ENCODE measurements at regions not wholly inside any gene's neighbourhood (a gene's known extent, or its start where the extent isn't known, plus 50 kb on each side); places are given as distances from the start of the nearest gene placed in this dataset.

- no peak overlapping the region for H3K4me3 ChIP-seq
- 66 to 81% (median 71%) methylated on average over 6 to 7 of the region's 7 CpGs for WGBS, 5 donors
These were observed 55.5 kb upstream of the HES1 start for GRCh38 chr3:194080436-194080835.

GRCh38 chr3:194080913-194081800 is 54.8 kb upstream of the HES1 start:
- Histone ChIP-seq H3K4me3 (no peak overlapping the region), H3K36me3 (no peaks in the 10 kb centered on the region), H3K9me3 (no peaks in the 10 kb centered on the region), H3K27ac (no peak overlapping the region), H3K4me1 (peaks cover 0 to 38% (median 23%) of the 10 kb centered on the region in 6 donors), H3K27me3 (replicated peaks in 1 of 7) (no peaks in the 10 kb centered on the region)
- TF ChIP-seq CTCF (IDR thresholded peaks at IDR 0.05 in 8 of 11, conservative IDR thresholded peaks at IDR 0.05 in 3 of 11) (no peak), POLR2A (IDR thresholded peaks at IDR 0.05) (no peak), POLR2AphosphoS5 (IDR thresholded peaks at IDR 0.05) (no peak)
- DNase-seq = no peak
- intact Hi-C loops (cut with DNase I; ENCODE audit: low total_unique reads) = no loop called here
- 84 to 93% (median 85%) methylated on average over 8 of the region's 8 CpGs for WGBS, 5 donors

More at GRCh38 chr3:194080436-194080835, 55.5 kb upstream of the HES1 start:
- Histone ChIP-seq H3K27ac (no peak overlapping the region), H3K9me3 (no peaks in the 10 kb centered on the region), H3K4me1 (peaks cover 0 to 35% (median 22%) of the 10 kb centered on the region in 6 donors), H3K36me3 (no peaks in the 10 kb centered on the region), H3K27me3 (replicated peaks in 1 of 7) (no peaks in the 10 kb centered on the region)
- no peak for DNase-seq
- TF ChIP-seq POLR2A (IDR thresholded peaks at IDR 0.05) (no peak), CTCF (IDR thresholded peaks at IDR 0.05 in 8 of 11, conservative IDR thresholded peaks at IDR 0.05 in 3 of 11) (no peak), POLR2AphosphoS5 (IDR thresholded peaks at IDR 0.05) (no peak)
- intact Hi-C loops (cut with DNase I; ENCODE audit: low total_unique reads) = no loop called here

- Histone ChIP-seq H3K4me3 (no peak overlapping the region), H3K36me3 (no peaks in the 10 kb centered on the region), H3K27me3 (replicated peaks in 1 of 7) (no peaks in the 10 kb centered on the region), H3K9me3 (no peaks in the 10 kb centered on the region), H3K4me1 (peaks cover 0 to 44% (median 23%) of the 10 kb centered on the region in 6 donors), H3K27ac (peak overlapping the region in 2 of 8 donors; percentile 8 to 36)
- WGBS, 5 donors = 91 to 98% (median 94%) methylated on average over 5 of the region's 5 CpGs
- DNase-seq = no peak
- no peak for TF ChIP-seq POLR2A (IDR thresholded peaks at IDR 0.05)
- no peak for TF ChIP-seq POLR2AphosphoS5 (IDR thresholded peaks at IDR 0.05)
- TF ChIP-seq CTCF (IDR thresholded peaks at IDR 0.05 in 8 of 11, conservative IDR thresholded peaks at IDR 0.05 in 3 of 11) = no peak
- intact Hi-C loops (cut with DNase I; ENCODE audit: low total_unique reads) = no loop called here
These were observed 54.1 kb upstream of the HES1 start for GRCh38 chr3:194081826-194082225.
